Epithelial cell of esophagus (primary cell): ENCODE measurements at regions not wholly inside any gene's neighbourhood (a gene's known extent, or its start where the extent isn't known, plus 50 kb on each side); places are given as distances from the start of the nearest gene placed in this dataset.

Source experiments
- DNase-seq: peaks from one replicate; pipeline ENCODE4 v3.0.0; 2010; ENCODE audit warnings: low read depth
- H3K4me3 ChIP-seq: 2 replicates; pipeline ENCODE4 v1.5.1; 2011; ENCODE audit warnings: mild to moderate bottlenecking, low read length, control low read depth
- CTCF ChIP-seq: IDR thresholded peaks from 2 replicates; pipeline ENCODE4 v1.5.1; 2011; ENCODE audit warnings: low read depth, mild to moderate bottlenecking, low read length, control low read depth, inconsistent platforms; ENCODE audit not compliant: insufficient read depth; ENCODE audit errors: missing control alignments

- DNase-seq = peak; percentile 64
Measured at GRCh38 chr20:16801919-16802651, 53.9 kb downstream of the OTOR start.

GRCh38 chr20:16802652-16802935 is 54.4 kb downstream of the OTOR start:
- DNase-seq = no peak
- TF ChIP-seq CTCF = no peak
- no peak overlapping the region for H3K4me3 ChIP-seq

More at GRCh38 chr20:16801919-16802651, 53.9 kb downstream of the OTOR start:
- no peak overlapping the region for H3K4me3 ChIP-seq
- TF ChIP-seq CTCF = peak; percentile 93

GRCh38 chr20:16803965-16804792 is 56.0 kb downstream of the OTOR start:
- no peak overlapping the region for H3K4me3 ChIP-seq
- peak; percentile 81 for TF ChIP-seq CTCF
- DNase-seq = peak; percentile 53

- no peak for DNase-seq
- no peak overlapping the region for H3K4me3 ChIP-seq
- no peak for TF ChIP-seq CTCF
Measured at GRCh38 chr20:16804793-16805187, 56.6 kb downstream of the OTOR start.

GRCh38 chr20:16806061-16806460 is 57.9 kb downstream of the OTOR start:
- DNase-seq = no peak
- H3K4me3 ChIP-seq = no peak overlapping the region
- no peak for TF ChIP-seq CTCF

- H3K4me3 ChIP-seq = no peak overlapping the region
- TF ChIP-seq CTCF = no peak
- no peak for DNase-seq
Measured at GRCh38 chr20:16806886-16807285, 58.7 kb downstream of the OTOR start.
